ENCODE measurements at regions not wholly inside any gene's neighbourhood (a gene's known extent, or its start where the extent isn't known, plus 50 kb on each side); places are given as distances from the start of the nearest gene placed in this dataset.
"Not testable (repeated sequence)": the region's sequence is repeated elsewhere in the genome, so short reads cannot be mapped to it uniquely, and the experiment has no call there.

GRCh38 chr1:161444255-161444654 lies 61.0 kb upstream of the FCGR2A start:
- not testable (repeated sequence) for TF ChIP-seq SP1 (IDR thresholded peaks at IDR 0.05; ENCODE audit: low read depth); CTCF (IDR thresholded peaks at IDR 0.05 in 2 of 3, conservative IDR thresholded peaks at IDR 0.05 in 1 of 3; ENCODE audit: borderline replicate concordance in 1 of 3, insufficient read depth in 1 of 3, low read depth in 2 of 3, low read length in 2 of 3); CEBPB (IDR thresholded peaks at IDR 0.05; ENCODE audit: low read depth); TCF7L2 (IDR thresholded peaks at IDR 0.05; ENCODE audit: borderline replicate concordance, extremely low read depth, insufficient read depth, insufficient read length); MAX (IDR thresholded peaks at IDR 0.05)

All from HCT116 (cell line).